Kidney (tissue), 13 donors: ENCODE measurements at regions not wholly inside any gene's neighbourhood (a gene's known extent, or its start where the extent isn't known, plus 50 kb on each side); places are given as distances from the start of the nearest gene placed in this dataset.

ENCODE experiments used
- DNase-seq, 5 donors: peaks; one replicate each; pipeline ENCODE4 v3.0.0-alpha.2; 2013 to 2020
- FAIRE-seq: peaks from 2 replicates; lab custom pipeline; 2012; peaks lifted over from hg19 to GRCh38; lab: Jason Lieb, UNC
- H3K27ac ChIP-seq, 2 donors: one replicate each; pipeline ENCODE4 v1.7.0; 2013; ENCODE audit warnings: low read depth in 2 of 2, low read length in 2 of 2, inconsistent platforms in 1 of 2
- H3K27me3 ChIP-seq: one replicate; pipeline ENCODE4 v1.7.1; 2013; ENCODE audit warnings: low read length, inconsistent platforms; ENCODE audit not compliant: control insufficient read depth, insufficient read depth
- H3K36me3 ChIP-seq, 3 donors: one replicate each; pipeline versions ENCODE4 v1.7.0 to v1.7.1; 2013; ENCODE audit warnings: low read length in 3 of 3, control low read depth in 1 of 3, inconsistent platforms in 1 of 3; ENCODE audit not compliant: insufficient read depth in 3 of 3, control insufficient read depth in 2 of 3
- H3K4me1 ChIP-seq, 3 donors: one replicate each; pipeline versions ENCODE4 v1.7.0 to v1.7.1; 2013; ENCODE audit warnings: low read length in 3 of 3, inconsistent platforms in 1 of 3, low read depth in 1 of 3; ENCODE audit not compliant: control insufficient read depth in 2 of 3, insufficient read depth in 2 of 3
- H3K4me3 ChIP-seq, 3 donors: one replicate each; pipeline versions ENCODE4 v1.7.0 to v1.8.1; 2013; ENCODE audit warnings: low read length in 3 of 3, control low read depth in 1 of 3, inconsistent platforms in 1 of 3
- H3K9ac ChIP-seq, 3 donors: one replicate each; pipeline versions ENCODE4 v1.7.0 to v1.7.1; 2013; ENCODE audit warnings: low read length in 3 of 3, control low read depth in 1 of 3, inconsistent platforms in 1 of 3
- H3K9me3 ChIP-seq, 3 donors: one replicate each; pipeline versions ENCODE4 v1.7.0 to v1.7.1; 2013; ENCODE audit warnings: low read length in 3 of 3, control low read depth in 1 of 3, inconsistent platforms in 1 of 3; ENCODE audit not compliant: control insufficient read depth in 2 of 3, insufficient read depth in 1 of 3
- intact Hi-C: fragments of 100-400 bp; cut with DNase I; formaldehyde crosslinking; loops from one replicate; pipeline ENCODE4 v1.11.1; 2022
- TF ChIP-seq, protein P1 (sequence below): IDR thresholded peaks from 3 replicates; pipeline ENCODE4 v1.5.1; 2012; ENCODE audit warnings: mild to moderate bottlenecking, moderate library complexity, borderline replicate concordance; ENCODE audit not compliant: insufficient read depth; ENCODE audit errors: extremely low read depth
- donor health status: control.
- donor health status: control.
- donor health status: control.
- donor health status: control.
- donor health status: control.
- donor health status: DM: yes; HTN: yes; CAD: no.
- donor health status: Normal renal cell carcinoma (clear cell type).

DNA sequence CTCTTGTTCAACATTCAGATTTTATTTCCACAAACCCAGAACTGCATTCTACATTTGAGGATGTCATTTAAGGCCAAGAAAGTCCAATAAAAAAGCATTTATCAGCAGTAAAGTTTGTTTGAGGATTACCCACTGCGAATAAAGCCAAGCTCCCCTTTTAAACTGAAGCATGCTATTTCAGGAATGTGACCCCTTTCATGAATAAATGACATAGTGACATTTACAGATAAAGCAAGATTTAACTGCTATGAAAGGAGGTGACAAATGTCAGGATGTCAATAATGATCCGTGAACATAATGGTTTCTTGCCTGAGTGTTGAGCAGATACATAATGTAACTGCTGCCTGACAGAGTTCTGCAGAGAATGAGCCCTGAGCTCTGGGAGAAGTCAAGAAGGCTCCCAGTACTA lies 146.3 kb downstream of the TDRD15 start:
- no peak overlapping the region for H3K4me3 ChIP-seq
- DNase-seq (peak in 1 of 5 donors; percentile 49), FAIRE-seq (no peak)
- H3K9me3 ChIP-seq: no peaks in the 10 kb centered on the region
- H3K27ac ChIP-seq: peak overlapping the region; percentile 68 to 82
- peaks cover 0 to 26% (median 10%) of the 10 kb centered on the region in 3 donors for H3K4me1 ChIP-seq
- intact Hi-C loops: no loop called here
- TF ChIP-seq, protein P1, sequence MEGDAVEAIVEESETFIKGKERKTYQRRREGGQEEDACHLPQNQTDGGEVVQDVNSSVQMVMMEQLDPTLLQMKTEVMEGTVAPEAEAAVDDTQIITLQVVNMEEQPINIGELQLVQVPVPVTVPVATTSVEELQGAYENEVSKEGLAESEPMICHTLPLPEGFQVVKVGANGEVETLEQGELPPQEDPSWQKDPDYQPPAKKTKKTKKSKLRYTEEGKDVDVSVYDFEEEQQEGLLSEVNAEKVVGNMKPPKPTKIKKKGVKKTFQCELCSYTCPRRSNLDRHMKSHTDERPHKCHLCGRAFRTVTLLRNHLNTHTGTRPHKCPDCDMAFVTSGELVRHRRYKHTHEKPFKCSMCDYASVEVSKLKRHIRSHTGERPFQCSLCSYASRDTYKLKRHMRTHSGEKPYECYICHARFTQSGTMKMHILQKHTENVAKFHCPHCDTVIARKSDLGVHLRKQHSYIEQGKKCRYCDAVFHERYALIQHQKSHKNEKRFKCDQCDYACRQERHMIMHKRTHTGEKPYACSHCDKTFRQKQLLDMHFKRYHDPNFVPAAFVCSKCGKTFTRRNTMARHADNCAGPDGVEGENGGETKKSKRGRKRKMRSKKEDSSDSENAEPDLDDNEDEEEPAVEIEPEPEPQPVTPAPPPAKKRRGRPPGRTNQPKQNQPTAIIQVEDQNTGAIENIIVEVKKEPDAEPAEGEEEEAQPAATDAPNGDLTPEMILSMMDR: no peak
- H3K36me3 ChIP-seq: no peaks in the 10 kb centered on the region
- H3K27me3 ChIP-seq: no peaks in the 10 kb centered on the region
- no peak overlapping the region for H3K9ac ChIP-seq

DNA sequence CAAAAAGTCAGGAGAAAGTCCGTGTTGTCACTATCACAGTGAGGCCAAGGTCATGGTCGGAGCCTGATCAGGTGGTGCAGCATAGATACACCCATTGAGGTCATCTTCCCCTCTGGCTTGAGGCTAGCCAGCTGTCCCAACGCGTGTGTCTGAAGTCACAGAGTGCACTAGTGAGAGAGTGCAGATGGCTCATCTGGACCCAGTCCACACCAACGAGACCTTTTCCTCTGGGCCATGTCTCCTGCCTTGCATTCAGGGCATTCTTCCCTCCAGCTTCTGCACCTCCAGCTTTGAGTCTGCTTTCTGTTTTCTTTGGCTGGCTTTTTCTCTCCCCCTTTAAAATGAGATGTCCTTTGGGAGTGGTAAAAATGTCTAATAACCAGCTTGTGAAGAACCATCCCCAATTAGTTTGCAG lies 146.9 kb downstream of the TDRD15 start:
- DNase-seq (peak in 4 of 5 donors; percentile 48 to 94 (median 82)), FAIRE-seq (no peak)
- H3K9ac ChIP-seq: no peak overlapping the region
- H3K4me1 ChIP-seq: peaks cover 0 to 26% (median 10%) of the 10 kb centered on the region in 3 donors
- no peaks in the 10 kb centered on the region for H3K36me3 ChIP-seq
- H3K27ac ChIP-seq: peak overlapping the region; percentile 68 to 82
- no peaks in the 10 kb centered on the region for H3K27me3 ChIP-seq
- intact Hi-C loops: no loop called here
- no peak overlapping the region for H3K4me3 ChIP-seq
- TF ChIP-seq, protein P1: no peak
- H3K9me3 ChIP-seq: no peaks in the 10 kb centered on the region

DNA sequence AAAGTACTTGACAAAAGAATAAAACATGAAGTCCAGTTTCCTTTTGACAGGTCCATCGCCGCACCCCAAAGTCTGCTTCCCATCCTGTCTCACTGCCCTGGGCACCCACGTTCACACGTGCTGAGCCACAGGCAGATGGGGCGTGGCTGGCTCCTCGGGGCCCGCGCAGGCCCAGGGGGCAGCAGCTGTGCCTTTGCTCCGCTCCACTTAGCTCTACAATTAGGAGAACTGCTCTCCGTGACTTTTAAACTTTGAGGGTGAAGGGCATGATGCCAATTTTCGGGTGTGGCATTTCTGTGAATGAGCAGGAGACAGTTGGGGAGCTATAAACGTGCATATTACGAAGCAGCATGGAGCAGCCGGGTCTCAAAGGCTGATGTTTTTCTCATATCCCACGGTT lies 152.4 kb downstream of the TDRD15 start:
- Histone ChIP-seq H3K27me3 (no peaks in the 10 kb centered on the region), H3K9me3 (no peaks in the 10 kb centered on the region), H3K36me3 (no peaks in the 10 kb centered on the region), H3K4me1 (peaks cover 0 to 24% (median 4%) of the 10 kb centered on the region in 3 donors), H3K9ac (no peak overlapping the region), H3K27ac (no peak overlapping the region), H3K4me3 (no peak overlapping the region)
- TF ChIP-seq, protein P1: no peak
- FAIRE-seq (no peak), DNase-seq (no peak)
- intact Hi-C loops: no loop called here
